ENCODE measurements at regions not wholly inside any gene's neighbourhood (a gene's known extent, or its start where the extent isn't known, plus 50 kb on each side); places are given as distances from the start of the nearest gene placed in this dataset.

DNA sequence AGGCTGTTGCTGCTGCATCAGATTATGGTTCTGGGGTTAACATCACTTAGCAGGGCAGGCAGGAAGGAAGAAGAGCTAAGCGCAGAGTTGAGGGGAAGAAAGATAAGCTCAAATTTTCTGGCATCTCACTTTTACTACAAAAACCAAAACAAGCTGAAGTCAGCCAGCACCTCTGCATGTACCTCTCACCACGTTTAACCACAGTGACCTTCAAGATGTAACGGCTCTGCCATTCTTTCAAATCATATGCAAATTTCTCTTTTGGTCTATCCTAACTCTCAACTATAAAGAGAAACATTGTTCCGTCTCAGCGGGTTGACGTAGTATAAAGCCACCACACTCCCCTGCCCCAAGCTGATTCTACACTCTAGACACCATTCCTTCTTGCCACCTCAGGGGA lies 154.4 kb downstream of the OMA1 start:
- peak; percentile 44 for FAIRE-seq
- Histone ChIP-seq H3K79me2 (ENCODE audit: control insufficient read depth, insufficient read depth, low read length) (no peaks in the 10 kb centered on the region), H3K4me2 (ENCODE audit: control insufficient read depth, insufficient read depth) (peak overlapping the region; percentile 62), H3K4me3 (no peak overlapping the region), H4K20me1 (ENCODE audit: control insufficient read depth, insufficient read depth) (no peaks in the 10 kb centered on the region; the same call in 1 of the 2 replicates), H3K27ac (ENCODE audit: control insufficient read depth, insufficient read depth) (no peak overlapping the region), H3K9ac (ENCODE audit: control insufficient read depth, insufficient read depth, low read length) (no peak overlapping the region), H3K36me3 (ENCODE audit: control insufficient read depth in 2 of 2, insufficient read depth in 2 of 2, low read length in 1 of 2) (no peaks in the 10 kb centered on the region), H3K27me3 (replicated peaks in 1 of 2; ENCODE audit: control insufficient read depth in 2 of 2, insufficient read depth in 2 of 2, low read length in 1 of 2) (no peaks in the 10 kb centered on the region), H3K4me1 (ENCODE audit: control insufficient read depth, insufficient read depth, low read length) (peaks cover 17% of the 10 kb centered on the region), H2AFZ (ENCODE audit: control insufficient read depth, low read depth, low read length) (peak overlapping the region; percentile 78), H3K9me3 (replicated peaks; ENCODE audit: control insufficient read depth, insufficient read depth, low read length) (no peaks in the 10 kb centered on the region)
- ChIA-PET CTCF (no interaction called here), RAD21 (ENCODE audit: unreplicated experiment) (interaction anchor here (0.8 kb wide), 1 partner anchor 325 kb away, joined by 3 read pairs; no protein-coding TSS in a partner anchor), SMC1A (ENCODE audit: uncharacterized antibody, unreplicated experiment) (interaction anchor here (0.9 to 1.9 kb wide), 7 partner anchors 10 to 183 kb away, joined by 3 to 5 read pairs (median 3); no protein-coding TSS in a partner anchor), POLR2A (interaction anchor here (0.7 kb wide), 1 partner anchor 10 kb away, joined by 3 read pairs; no protein-coding TSS in a partner anchor)
- peak; percentile 95 for ATAC-seq
- in situ Hi-C loops (cut with MboI): no loop called here
- 10% methylated on average over 6 of the region's 6 CpGs for WGBS (ENCODE audit: insufficient coverage, insufficient replicate concordance, low lambda C conversion rate, missing lambda C conversion rate)
- intact Hi-C loops (cut with micrococcal nuclease; ENCODE audit: unreplicated experiment): no loop called here
- DNase-seq (ENCODE audit: low read depth, low spot score): peak; percentile 35
- BruUV-seq (replicated peaks): no TSS peak
- TF ChIP-seq RUNX3 (IDR thresholded peaks at IDR 0.05; ENCODE audit: low read length) (peak; percentile 83), ESRRA (IDR thresholded peaks at IDR 0.05; ENCODE audit: low read length) (peak; percentile 90), NBN (IDR thresholded peaks at IDR 0.05) (peak; percentile 51; the same call in 1 of the 2 replicates), PAX5 (IDR thresholded peaks at IDR 0.05; ENCODE audit: borderline replicate concordance, low read depth, low read length) (peak; percentile 48; the same call in 1 of the 2 replicates), IRF4 (IDR thresholded peaks at IDR 0.05; ENCODE audit: low read depth, low read length) (no peak), SP1 (IDR thresholded peaks at IDR 0.05; ENCODE audit: low read depth, low read length) (peak; percentile 48), HDAC6 (IDR thresholded peaks at IDR 0.05; ENCODE audit: unreplicated experiment) (no peak), MEF2A (IDR thresholded peaks at IDR 0.05; ENCODE audit: insufficient read depth, low read depth, low read length) (peak; percentile 17; the same call in 1 of the 2 replicates), CREM (IDR thresholded peaks at IDR 0.05; ENCODE audit: low read depth) (peak; percentile 44; the same call in 1 of the 2 replicates), CHD4 (IDR thresholded peaks at IDR 0.05) (no peak), FOXK2 (IDR thresholded peaks at IDR 0.05) (peak; percentile 71; the same call in 1 of the 2 replicates), FOXM1 (IDR thresholded peaks at IDR 0.05; ENCODE audit: low read depth, low read length) (no peak), CBFB (IDR thresholded peaks at IDR 0.05; ENCODE audit: low read depth) (peak; percentile 43; the same call in 1 of the 2 replicates), YBX1 (IDR thresholded peaks at IDR 0.05) (no peak)
- TF ChIP-seq, protein P1, sequence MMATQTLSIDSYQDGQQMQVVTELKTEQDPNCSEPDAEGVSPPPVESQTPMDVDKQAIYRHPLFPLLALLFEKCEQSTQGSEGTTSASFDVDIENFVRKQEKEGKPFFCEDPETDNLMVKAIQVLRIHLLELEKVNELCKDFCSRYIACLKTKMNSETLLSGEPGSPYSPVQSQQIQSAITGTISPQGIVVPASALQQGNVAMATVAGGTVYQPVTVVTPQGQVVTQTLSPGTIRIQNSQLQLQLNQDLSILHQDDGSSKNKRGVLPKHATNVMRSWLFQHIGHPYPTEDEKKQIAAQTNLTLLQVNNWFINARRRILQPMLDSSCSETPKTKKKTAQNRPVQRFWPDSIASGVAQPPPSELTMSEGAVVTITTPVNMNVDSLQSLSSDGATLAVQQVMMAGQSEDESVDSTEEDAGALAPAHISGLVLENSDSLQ (IDR thresholded peaks at IDR 0.05): peak; percentile 46; the same call in 1 of the 2 replicates
- TF ChIP-seq, protein P2, sequence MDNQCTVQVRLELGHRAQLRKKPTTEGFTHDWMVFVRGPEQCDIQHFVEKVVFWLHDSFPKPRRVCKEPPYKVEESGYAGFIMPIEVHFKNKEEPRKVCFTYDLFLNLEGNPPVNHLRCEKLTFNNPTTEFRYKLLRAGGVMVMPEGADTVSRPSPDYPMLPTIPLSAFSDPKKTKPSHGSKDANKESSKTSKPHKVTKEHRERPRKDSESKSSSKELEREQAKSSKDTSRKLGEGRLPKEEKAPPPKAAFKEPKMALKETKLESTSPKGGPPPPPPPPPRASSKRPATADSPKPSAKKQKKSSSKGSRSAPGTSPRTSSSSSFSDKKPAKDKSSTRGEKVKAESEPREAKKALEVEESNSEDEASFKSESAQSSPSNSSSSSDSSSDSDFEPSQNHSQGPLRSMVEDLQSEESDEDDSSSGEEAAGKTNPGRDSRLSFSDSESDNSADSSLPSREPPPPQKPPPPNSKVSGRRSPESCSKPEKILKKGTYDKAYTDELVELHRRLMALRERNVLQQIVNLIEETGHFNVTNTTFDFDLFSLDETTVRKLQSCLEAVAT (IDR thresholded peaks at IDR 0.05): peak; percentile 99
- TF ChIP-seq, protein P3, sequence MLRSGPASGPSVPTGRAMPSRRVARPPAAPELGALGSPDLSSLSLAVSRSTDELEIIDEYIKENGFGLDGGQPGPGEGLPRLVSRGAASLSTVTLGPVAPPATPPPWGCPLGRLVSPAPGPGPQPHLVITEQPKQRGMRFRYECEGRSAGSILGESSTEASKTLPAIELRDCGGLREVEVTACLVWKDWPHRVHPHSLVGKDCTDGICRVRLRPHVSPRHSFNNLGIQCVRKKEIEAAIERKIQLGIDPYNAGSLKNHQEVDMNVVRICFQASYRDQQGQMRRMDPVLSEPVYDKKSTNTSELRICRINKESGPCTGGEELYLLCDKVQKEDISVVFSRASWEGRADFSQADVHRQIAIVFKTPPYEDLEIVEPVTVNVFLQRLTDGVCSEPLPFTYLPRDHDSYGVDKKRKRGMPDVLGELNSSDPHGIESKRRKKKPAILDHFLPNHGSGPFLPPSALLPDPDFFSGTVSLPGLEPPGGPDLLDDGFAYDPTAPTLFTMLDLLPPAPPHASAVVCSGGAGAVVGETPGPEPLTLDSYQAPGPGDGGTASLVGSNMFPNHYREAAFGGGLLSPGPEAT (IDR thresholded peaks at IDR 0.05; ENCODE audit: low read depth): no peak
- TF ChIP-seq, protein P4, sequence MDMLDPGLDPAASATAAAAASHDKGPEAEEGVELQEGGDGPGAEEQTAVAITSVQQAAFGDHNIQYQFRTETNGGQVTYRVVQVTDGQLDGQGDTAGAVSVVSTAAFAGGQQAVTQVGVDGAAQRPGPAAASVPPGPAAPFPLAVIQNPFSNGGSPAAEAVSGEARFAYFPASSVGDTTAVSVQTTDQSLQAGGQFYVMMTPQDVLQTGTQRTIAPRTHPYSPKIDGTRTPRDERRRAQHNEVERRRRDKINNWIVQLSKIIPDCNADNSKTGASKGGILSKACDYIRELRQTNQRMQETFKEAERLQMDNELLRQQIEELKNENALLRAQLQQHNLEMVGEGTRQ (IDR thresholded peaks at IDR 0.05; ENCODE audit: borderline replicate concordance, low read depth, low read length): no peak
- TF ChIP-seq, protein P5, sequence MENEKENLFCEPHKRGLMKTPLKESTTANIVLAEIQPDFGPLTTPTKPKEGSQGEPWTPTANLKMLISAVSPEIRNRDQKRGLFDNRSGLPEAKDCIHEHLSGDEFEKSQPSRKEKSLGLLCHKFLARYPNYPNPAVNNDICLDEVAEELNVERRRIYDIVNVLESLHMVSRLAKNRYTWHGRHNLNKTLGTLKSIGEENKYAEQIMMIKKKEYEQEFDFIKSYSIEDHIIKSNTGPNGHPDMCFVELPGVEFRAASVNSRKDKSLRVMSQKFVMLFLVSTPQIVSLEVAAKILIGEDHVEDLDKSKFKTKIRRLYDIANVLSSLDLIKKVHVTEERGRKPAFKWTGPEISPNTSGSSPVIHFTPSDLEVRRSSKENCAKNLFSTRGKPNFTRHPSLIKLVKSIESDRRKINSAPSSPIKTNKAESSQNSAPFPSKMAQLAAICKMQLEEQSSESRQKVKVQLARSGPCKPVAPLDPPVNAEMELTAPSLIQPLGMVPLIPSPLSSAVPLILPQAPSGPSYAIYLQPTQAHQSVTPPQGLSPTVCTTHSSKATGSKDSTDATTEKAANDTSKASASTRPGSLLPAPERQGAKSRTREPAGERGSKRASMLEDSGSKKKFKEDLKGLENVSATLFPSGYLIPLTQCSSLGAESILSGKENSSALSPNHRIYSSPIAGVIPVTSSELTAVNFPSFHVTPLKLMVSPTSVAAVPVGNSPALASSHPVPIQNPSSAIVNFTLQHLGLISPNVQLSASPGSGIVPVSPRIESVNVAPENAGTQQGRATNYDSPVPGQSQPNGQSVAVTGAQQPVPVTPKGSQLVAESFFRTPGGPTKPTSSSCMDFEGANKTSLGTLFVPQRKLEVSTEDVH (IDR thresholded peaks at IDR 0.05; ENCODE audit: low read depth, partially characterized antibody): no peak

Data from GM12878 (cell line).